Inflammatory macrophage (primary cell): ENCODE measurements at regions not wholly inside any gene's neighbourhood (a gene's known extent, or its start where the extent isn't known, plus 50 kb on each side); places are given as distances from the start of the nearest gene placed in this dataset.

Experiments
- DNase-seq, 2 donors: peaks; one replicate each; pipeline ENCODE4 v3.0.0-alpha.2; 2020 to 2022

- DNase-seq, result no peak
Observed at GRCh38 chr2:57893786-57894185, 152.8 kb upstream of the VRK2 start.

DNA sequence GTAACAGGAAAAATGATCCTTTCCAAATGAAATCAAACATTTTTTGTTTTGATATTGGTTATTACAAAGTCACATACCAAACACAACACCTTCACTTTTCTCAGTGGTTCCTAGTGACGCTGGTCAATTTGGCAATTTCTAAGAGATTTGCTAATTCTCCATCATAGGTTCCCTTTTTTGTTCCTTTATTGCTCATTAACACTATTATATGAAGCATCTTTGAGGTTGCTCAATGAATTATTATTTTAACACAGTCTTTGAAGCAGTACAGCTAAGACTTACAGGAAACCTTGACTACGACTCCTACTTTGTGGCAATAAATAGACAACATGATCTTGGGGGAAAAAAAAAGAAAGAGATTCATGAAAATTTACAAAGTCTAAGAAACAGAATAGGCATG is 152.2 kb upstream of the VRK2 start:
- peak; percentile 50 to 69 for DNase-seq

DNA sequence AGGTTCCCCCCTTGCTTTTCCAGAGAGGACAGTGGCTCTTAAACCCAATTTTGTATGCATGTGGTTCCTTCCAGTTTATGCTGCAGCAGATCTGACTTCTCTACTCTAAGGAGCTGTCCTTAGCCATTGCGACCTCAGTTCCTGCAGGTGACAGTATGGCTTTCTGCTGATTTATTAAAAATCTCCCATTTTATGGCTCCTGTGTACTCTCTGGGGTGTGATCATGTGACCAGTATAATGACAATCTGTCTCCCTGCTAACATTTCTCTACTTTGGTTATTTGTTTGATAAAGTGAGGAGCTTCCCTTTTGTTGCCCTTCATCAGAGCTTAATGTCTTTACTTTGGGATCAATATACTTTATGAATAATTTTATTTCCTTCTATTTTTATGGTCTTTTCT is 148.7 kb upstream of the VRK2 start:
- DNase-seq, result no peak

GRCh38 chr2:57899898-57900297 is 146.7 kb upstream of the VRK2 start:
- DNase-seq, result no peak

- DNase-seq, result no peak
Observed at GRCh38 chr2:57902578-57902977, 144.0 kb upstream of the VRK2 start.

- DNase-seq, result peak; percentile 41 to 48
Observed at GRCh38 chr2:57906152-57906732, 140.4 kb upstream of the VRK2 start.

DNA sequence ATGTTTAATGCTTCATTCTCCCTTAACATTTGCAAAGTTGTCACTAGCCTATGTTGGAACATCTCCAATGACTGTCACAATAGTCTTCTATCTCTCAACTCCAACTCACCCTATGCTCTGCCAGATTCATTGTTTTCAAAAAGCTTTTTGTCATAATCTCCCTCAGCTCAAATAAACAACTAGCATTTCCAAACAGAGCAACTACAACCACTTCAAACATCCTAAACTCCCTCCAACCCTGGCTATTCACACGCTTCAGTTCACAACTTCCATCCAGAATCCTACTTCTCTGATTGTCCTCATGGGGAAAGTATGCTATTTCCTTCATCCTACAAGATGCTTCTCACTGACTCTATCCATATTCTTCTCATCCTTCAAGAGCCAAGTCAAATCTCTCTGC is 139.2 kb upstream of the VRK2 start:
- no peak for DNase-seq

DNA sequence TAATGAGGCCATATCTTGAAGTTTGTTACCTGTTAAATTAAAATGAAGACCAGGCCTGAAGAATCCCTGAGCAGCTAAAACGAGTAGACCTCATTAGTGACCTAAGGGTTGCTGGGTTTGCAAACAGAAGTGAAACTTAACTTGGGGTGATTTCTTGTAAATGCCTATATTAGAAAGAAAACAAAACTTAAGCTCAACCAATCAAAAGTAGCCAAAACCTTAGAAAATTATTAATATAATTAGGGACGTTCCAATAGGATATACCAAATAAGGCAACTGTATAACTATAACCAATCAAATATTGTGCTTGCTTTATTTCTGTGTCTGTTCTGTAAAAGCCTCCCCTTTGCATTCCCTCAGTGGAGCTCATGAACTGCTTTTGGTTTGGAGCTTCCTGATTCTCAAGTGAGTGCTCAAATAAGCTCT is 137.9 kb upstream of the VRK2 start:
- DNase-seq, result peak in 1 of 2 donors; percentile 10

- DNase-seq, result no peak
Observed at GRCh38 chr2:57918126-57918525, 128.5 kb upstream of the VRK2 start.

DNA sequence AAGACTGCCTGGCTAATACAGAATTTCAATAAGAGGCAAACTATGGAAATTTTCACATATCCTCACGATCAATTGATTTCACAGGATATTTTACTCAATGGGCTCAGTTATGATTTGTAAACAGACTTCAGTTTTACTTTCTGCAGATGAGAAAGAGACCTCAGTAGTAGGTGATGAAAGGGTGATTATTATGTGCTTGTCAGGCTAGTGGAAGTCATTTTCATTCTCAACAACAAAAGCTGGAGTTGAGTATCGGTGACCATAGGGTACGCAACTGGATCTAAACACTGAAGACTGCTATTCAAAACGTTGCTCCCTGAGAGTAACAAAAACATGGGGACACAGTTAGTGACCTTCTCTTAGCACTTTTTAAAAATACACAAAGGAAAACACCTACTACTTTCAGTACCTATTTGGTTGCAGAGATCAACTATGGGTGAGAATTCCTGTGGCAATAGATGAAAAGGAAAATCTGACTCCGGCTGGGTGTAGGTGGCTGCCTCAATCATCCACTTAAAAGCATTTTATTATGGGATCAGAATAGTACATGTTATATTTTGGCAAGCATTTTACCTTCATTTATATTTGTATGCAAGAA is 126.2 kb upstream of the VRK2 start:
- no peak for DNase-seq

DNA sequence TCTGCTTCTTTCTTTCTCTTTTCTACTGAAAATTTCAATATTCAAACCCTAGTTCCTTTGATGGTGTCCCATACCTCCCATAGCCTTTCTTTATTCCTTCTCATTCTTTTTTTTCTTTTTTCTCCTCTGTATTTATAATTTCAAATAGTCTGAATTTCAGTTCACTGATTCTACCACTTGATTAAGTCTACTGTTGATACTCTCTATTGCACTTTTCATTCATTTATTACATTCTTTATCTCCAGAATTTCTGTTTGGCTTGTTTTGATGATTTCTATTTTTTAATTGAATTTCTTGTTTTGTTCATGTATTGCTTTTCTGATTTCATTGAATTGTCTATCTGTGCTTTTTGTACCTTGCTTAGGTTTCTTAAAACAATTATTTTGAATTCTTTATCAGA is 111.9 kb upstream of the VRK2 start:
- no peak for DNase-seq

DNA sequence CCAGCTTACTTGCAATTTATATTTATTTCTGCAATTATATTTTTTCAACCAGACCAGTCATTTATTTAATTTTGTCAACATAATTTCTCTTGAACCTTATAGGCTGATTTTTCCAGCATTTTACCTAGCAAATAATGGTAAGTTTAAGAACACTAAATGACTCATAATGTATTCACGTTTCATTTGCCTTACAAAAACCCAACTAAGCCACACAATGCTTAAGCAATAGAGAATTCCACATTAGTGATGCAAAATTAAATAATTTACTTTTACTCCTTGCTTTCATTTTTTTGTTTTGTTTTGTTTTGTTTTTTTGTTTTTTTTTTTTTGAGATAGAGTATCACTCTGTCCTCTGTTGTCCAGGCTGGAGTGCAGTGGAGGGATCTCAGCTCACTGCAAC is 110.4 kb upstream of the VRK2 start:
- DNase-seq, result no peak

- no peak for DNase-seq
Observed at GRCh38 chr2:57937456-57937855, 109.2 kb upstream of the VRK2 start.

- DNase-seq, result no peak
Observed at GRCh38 chr2:57941816-57942215, 104.8 kb upstream of the VRK2 start.

- DNase-seq, result no peak
Observed at GRCh38 chr2:57943315-57943714, 103.3 kb upstream of the VRK2 start.

GRCh38 chr2:57947398-57947797 is 99.2 kb upstream of the VRK2 start:
- DNase-seq, result no peak

GRCh38 chr2:57954020-57954419 is 92.6 kb upstream of the VRK2 start:
- DNase-seq, result no peak

- DNase-seq, result no peak
Observed at GRCh38 chr2:57957238-57957637, 89.4 kb upstream of the VRK2 start.

DNA sequence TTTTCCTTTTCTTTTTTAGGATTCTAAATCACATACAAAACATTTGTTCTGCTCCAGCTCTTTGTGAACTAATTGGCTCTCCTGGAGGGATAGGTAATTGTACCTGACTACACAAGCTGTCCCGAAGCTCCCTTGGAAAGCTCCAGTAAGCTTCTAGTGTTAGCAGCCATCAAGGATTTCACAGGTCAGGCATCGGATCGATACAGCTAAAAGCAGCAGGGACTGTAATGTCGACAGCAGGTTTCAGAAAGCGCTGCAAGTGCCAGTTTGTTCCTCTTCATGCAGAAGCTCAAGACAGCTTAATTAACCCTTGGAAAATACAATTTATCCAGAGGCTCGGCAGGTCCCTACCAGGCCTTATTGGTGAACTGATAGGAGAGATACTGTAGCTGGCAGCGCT is 87.2 kb upstream of the VRK2 start:
- DNase-seq, result no peak

DNA sequence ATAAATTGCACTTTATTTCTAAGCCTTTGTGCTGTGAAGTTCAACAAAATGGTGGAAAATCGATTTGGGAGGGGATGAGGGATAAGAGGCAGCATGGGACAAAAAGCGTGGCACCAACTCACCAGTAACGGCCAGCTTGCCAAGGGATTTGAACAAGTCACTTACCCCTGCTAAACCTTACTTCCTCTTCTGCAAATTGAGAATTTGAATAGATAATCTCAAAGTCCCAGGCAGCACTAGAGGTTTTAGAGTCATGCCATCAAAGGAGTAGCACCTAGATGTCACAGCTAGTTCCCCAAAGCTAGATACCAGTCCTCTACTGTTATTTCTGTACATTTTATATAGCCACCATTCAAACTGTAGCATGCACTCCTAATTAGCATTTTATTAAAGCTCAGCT is 83.7 kb upstream of the VRK2 start:
- DNase-seq, result no peak

DNA sequence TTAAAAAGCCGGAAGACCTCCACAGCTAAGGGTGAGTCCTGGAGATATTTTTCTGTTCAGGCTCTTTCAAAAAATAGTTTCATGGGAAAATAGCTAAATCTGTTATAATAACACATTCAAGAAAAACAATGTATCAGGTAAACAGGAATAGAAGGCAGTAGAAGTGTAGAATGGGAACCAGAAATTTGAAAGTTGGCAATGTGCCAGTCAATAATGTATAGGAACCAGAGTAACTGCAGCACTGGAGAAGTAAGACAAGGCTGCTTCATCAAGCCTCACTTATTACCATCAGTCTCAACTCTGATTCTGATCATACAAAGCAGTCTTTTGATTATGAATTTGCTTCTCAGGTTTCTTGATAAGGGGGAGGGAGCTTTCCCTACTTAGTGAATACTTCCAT is 81.4 kb upstream of the VRK2 start:
- DNase-seq, result no peak

GRCh38 chr2:57965961-57966360 is 80.6 kb upstream of the VRK2 start:
- DNase-seq, result no peak

- DNase-seq, result no peak
Observed at GRCh38 chr2:57973621-57974186, 72.9 kb upstream of the VRK2 start.

DNA sequence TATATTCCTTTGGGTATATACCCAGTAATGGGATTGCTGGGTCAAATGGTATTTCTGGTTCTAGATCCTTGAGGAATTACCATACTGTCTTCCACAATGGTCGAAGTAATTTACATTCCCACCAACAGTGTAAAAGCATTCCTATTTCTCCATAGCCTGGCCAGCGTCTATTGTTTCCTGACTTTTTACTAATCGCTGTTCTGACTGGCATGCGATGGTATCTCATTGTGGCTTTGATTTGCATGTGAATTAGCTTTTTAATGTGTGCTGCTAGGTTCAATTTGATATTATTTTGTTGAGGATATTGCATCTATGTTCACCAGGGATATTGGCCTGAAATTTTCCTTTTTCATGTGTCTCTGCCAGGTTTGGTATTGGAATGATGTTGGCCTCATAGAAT is 67.4 kb upstream of the VRK2 start:
- DNase-seq, result no peak
